Endothelial cell of umbilical vein (primary cell): ENCODE measurements at regions not wholly inside any gene's neighbourhood (a gene's known extent, or its start where the extent isn't known, plus 50 kb on each side); places are given as distances from the start of the nearest gene placed in this dataset.

Source experiments
- BruUV-seq: library from RNA; stranded (reverse); fragments of 400-500 nt; replicated peaks from 2 replicates; lab custom pipeline; 2021; lab: Mats Ljungman, UMichigan
- CTCF ChIA-PET: fragments of 300-600, 350-600 bp; sonication (Branson Sonifier 250); formaldehyde crosslinking; loops from one replicate; lab custom pipeline; 2021; ENCODE audit warnings: antibody characterized with exemption, inconsistent platforms; lab: Charles Lee
- POLR2A ChIA-PET: fragments of 300-600, 350-600 bp; sonication (Branson Sonifier 250); formaldehyde crosslinking; loops from one replicate; lab custom pipeline; 2021; ENCODE audit warnings: antibody characterized with exemption, inconsistent platforms; lab: Charles Lee
- DNase-seq: peaks from one replicate; pipeline ENCODE4 v3.0.0-alpha.2; 2011; ENCODE audit warnings: low read depth, low spot score
- FAIRE-seq: peaks from 2 replicates; lab custom pipeline; 2011; peaks lifted over from hg19 to GRCh38; lab: Jason Lieb, UNC
- H2AFZ ChIP-seq: 2 replicates; pipeline ENCODE4 v1.6.0; 2012; ENCODE audit warnings: low read depth, low read length, control low read depth, inconsistent platforms
- H3K27ac ChIP-seq: 2 replicates; pipeline ENCODE4 v1.5.1; 2011; ENCODE audit warnings: low read depth, mild to moderate bottlenecking, control low read depth, low read length, moderate library complexity; ENCODE audit not compliant: insufficient read depth
- H3K27me3 ChIP-seq, 2 experiments: 2 replicates each; pipeline versions ENCODE4 v1.6.0 to v1.6.1; 2011; ENCODE audit warnings: low read length in 2 of 2, mixed read lengths in 1 of 2; ENCODE audit not compliant: control insufficient read depth in 2 of 2, insufficient read depth in 2 of 2
- H3K36me3 ChIP-seq, 2 experiments: 2 replicates in 1 of 2; 3 replicates in 1 of 2; pipeline ENCODE4 v1.5.1; 2011; ENCODE audit warnings: low read length in 2 of 2, mild to moderate bottlenecking in 1 of 2, moderate library complexity in 1 of 2; ENCODE audit not compliant: control insufficient read depth in 2 of 2, insufficient read depth in 2 of 2; ENCODE audit errors: extremely low read depth in 1 of 2
- H3K4me1 ChIP-seq: 3 replicates; pipeline ENCODE4 v1.5.1; 2011; ENCODE audit warnings: mild to moderate bottlenecking, low read length; ENCODE audit not compliant: control insufficient read depth, insufficient read depth; ENCODE audit errors: extremely low read depth
- H3K4me2 ChIP-seq: 2 replicates; pipeline ENCODE4 v1.6.1; 2011; ENCODE audit warnings: low read length, control low read depth, mixed read lengths; ENCODE audit not compliant: insufficient read depth
- H3K4me3 ChIP-seq, 3 experiments: fragments of 200-600 bp in 1 of 3; sonication (generic), shearing (Covaris generic) in 1 of 3; replicated peaks in 1 of 3; 2 replicates each; pipeline ENCODE4 v1.5.1; 2011 to 2016; ENCODE audit warnings: control low read depth in 3 of 3, low read length in 3 of 3, mild to moderate bottlenecking in 2 of 3, inconsistent platforms in 1 of 3, low read depth in 1 of 3, moderate library complexity in 1 of 3; ENCODE audit not compliant: insufficient read depth in 1 of 3
- H3K79me2 ChIP-seq: 2 replicates; pipeline ENCODE4 v1.6.0; 2012; ENCODE audit warnings: low read length, inconsistent platforms; ENCODE audit not compliant: control insufficient read depth, insufficient read depth
- H3K9ac ChIP-seq: replicated peaks from 2 replicates; pipeline ENCODE3; 2011; ENCODE audit warnings: low read length, control low read depth; ENCODE audit not compliant: insufficient read depth; ENCODE audit errors: extremely low read depth
- H3K9me1 ChIP-seq: replicated peaks from 3 replicates; pipeline ENCODE4 v1.6.0; 2011; ENCODE audit warnings: mild to moderate bottlenecking, low read length; ENCODE audit not compliant: control insufficient read depth, insufficient read depth; ENCODE audit errors: extremely low read depth
- H3K9me3 ChIP-seq: replicated peaks from 2 replicates; pipeline ENCODE4 v1.5.1; 2012; ENCODE audit warnings: low read length, inconsistent platforms; ENCODE audit not compliant: control insufficient read depth, insufficient read depth
- H4K20me1 ChIP-seq: replicated peaks from 2 replicates; pipeline ENCODE3; 2011; ENCODE audit warnings: mild to moderate bottlenecking, low read length; ENCODE audit not compliant: control insufficient read depth, insufficient read depth; ENCODE audit errors: extremely low read depth
- CTCF ChIP-seq, 2 donors: IDR thresholded peaks; 1 replicate in 1 of 2; 2 replicates in 1 of 2; pipeline ENCODE4 v1.5.1; 2011; ENCODE audit warnings: low read length in 2 of 2, mild to moderate bottlenecking in 2 of 2, moderate library complexity in 2 of 2, control low read depth in 1 of 2, inconsistent platforms in 1 of 2, low read depth in 1 of 2; ENCODE audit not compliant: insufficient read depth in 1 of 2; ENCODE audit errors: extremely low read depth in 1 of 2
- FOS ChIP-seq: IDR thresholded peaks from 2 replicates; pipeline ENCODE4 v1.6.1; 2011; ENCODE audit warnings: mild to moderate bottlenecking, low read length, moderate library complexity, borderline replicate concordance; ENCODE audit not compliant: insufficient read depth
- GATA2 ChIP-seq: IDR thresholded peaks from 2 replicates; pipeline ENCODE4 v1.7.0; 2011; ENCODE audit warnings: low read depth, mild to moderate bottlenecking, moderate library complexity, mixed read lengths, low read length; ENCODE audit not compliant: insufficient read length, insufficient read depth
- JUN ChIP-seq: IDR thresholded peaks from 2 replicates; pipeline ENCODE4 v1.6.1; 2011; ENCODE audit warnings: borderline replicate concordance, low read depth; ENCODE audit not compliant: insufficient read length, insufficient read depth
- MAX ChIP-seq: IDR thresholded peaks from 2 replicates; pipeline ENCODE4 v1.6.1; 2011; ENCODE audit not compliant: insufficient read depth, insufficient read length
- MYC ChIP-seq: IDR thresholded peaks from one replicate; pipeline ENCODE4 v1.6.1; 2011; ENCODE audit warnings: mild to moderate bottlenecking, low read depth, low read length
- POLR2A ChIP-seq: IDR thresholded peaks from 2 replicates; pipeline ENCODE4 v1.6.1; 2012; ENCODE audit warnings: low read depth, mild to moderate bottlenecking, control low read depth, low read length
- POLR2AphosphoS5 ChIP-seq: IDR thresholded peaks from 2 replicates; pipeline ENCODE4 v1.6.1; 2012; ENCODE audit warnings: low read depth, mild to moderate bottlenecking, control low read depth, low read length, moderate library complexity; ENCODE audit not compliant: insufficient read depth
- dilution Hi-C: fragments of 300-500 bp; cut with MboI; formaldehyde crosslinking; loops from one replicate; pipeline ENCODE4 v1.15.0; 2019; ENCODE audit warnings: low sequenced_read_pairs; ENCODE audit not compliant: extremely low pct_ligation_motif_present
- intact Hi-C: fragments of 100-400 bp; cut with micrococcal nuclease; formaldehyde crosslinking; loops from one replicate; pipeline ENCODE4 v1.10.0; 2022

- Histone ChIP-seq H4K20me1 (no peaks in the 10 kb centered on the region), H2AFZ (no peak overlapping the region), H3K79me2 (no peaks in the 10 kb centered on the region), H3K36me3 (no peaks in the 10 kb centered on the region), H3K27ac (no peak overlapping the region), H3K9me3 (no peaks in the 10 kb centered on the region), H3K9me1 (no peaks in the 10 kb centered on the region), H3K27me3 (no peaks in the 10 kb centered on the region), H3K9ac (no peak overlapping the region), H3K4me1 (no peaks in the 10 kb centered on the region), H3K4me2 (no peak overlapping the region), H3K4me3 (no peak overlapping the region)
- TF ChIP-seq MAX (no peak), FOS (no peak), JUN (no peak), POLR2AphosphoS5 (no peak), MYC (no peak), GATA2 (no peak), CTCF (IDR thresholded peaks at IDR 0.05; ENCODE audit: extremely low read depth in 1 of 2, insufficient read depth in 1 of 2, low read depth in 1 of 2, low read length in 2 of 2) (no peak), POLR2A (no peak)
- FAIRE-seq, result no peak
- dilution Hi-C loops (no loop called here), intact Hi-C loops (no loop called here)
- ChIA-PET CTCF (interaction anchor here (1.1 to 1.3 kb wide), 2 partner anchors 8 to 46 kb away, joined by 3 to 5 read pairs; no protein-coding TSS in a partner anchor), POLR2A (no interaction called here)
- DNase-seq, result no peak
- no TSS peak for BruUV-seq
These were observed 83.5 kb downstream of the ZNF777 start for GRCh38 chr7:149377386-149377785.
